NCI-H2171 (cell line): ENCODE measurements at regions not wholly inside any gene's neighbourhood (a gene's known extent, or its start where the extent isn't known, plus 50 kb on each side); places are given as distances from the start of the nearest gene placed in this dataset.

Experiments used
- DNase-seq: peaks from one replicate; lab custom pipeline; 2025; lab: John Stamatoyannopoulos, UW

GRCh38 chr1:219521325-219521724, 91.6 kb downstream of the ZC3H11B start:
- DNase-seq: no peak

GRCh38 chr1:219520241-219520640, 92.7 kb downstream of the ZC3H11B start:
- DNase-seq: no peak

- no peak for DNase-seq
Measured at GRCh38 chr1:219518907-219519248, 94.0 kb downstream of the ZC3H11B start.

GRCh38 chr1:219518168-219518906, 94.6 kb downstream of the ZC3H11B start:
- no peak for DNase-seq

GRCh38 chr1:219517031-219517430, 95.9 kb downstream of the ZC3H11B start:
- no peak for DNase-seq

- DNase-seq: no peak
Measured at GRCh38 chr1:219514728-219515127, 98.2 kb downstream of the ZC3H11B start.

GRCh38 chr1:219507437-219507836, 105.5 kb downstream of the ZC3H11B start:
- no peak for DNase-seq

- no peak for DNase-seq
Measured at GRCh38 chr1:219506936-219507335, 106.0 kb downstream of the ZC3H11B start.

GRCh38 chr1:219506473-219506899, 106.4 kb downstream of the ZC3H11B start:
- no peak for DNase-seq

- no peak for DNase-seq
Measured at GRCh38 chr1:219505886-219506285, 107.0 kb downstream of the ZC3H11B start.

GRCh38 chr1:219503604-219504003, 109.3 kb downstream of the ZC3H11B start:
- no peak for DNase-seq

GRCh38 chr1:219500327-219500897, 112.5 kb downstream of the ZC3H11B start:
- DNase-seq: no peak

- DNase-seq: no peak
Measured at GRCh38 chr1:219498666-219499065, 114.2 kb downstream of the ZC3H11B start.

- DNase-seq: no peak
Measured at GRCh38 chr1:219495737-219496408, 117.0 kb downstream of the ZC3H11B start.

GRCh38 chr1:219492717-219493116, 120.2 kb downstream of the ZC3H11B start:
- DNase-seq: no peak

- DNase-seq: no peak
Measured at GRCh38 chr1:219490566-219490965, 122.3 kb downstream of the ZC3H11B start.

GRCh38 chr1:219489636-219490035, 123.3 kb downstream of the ZC3H11B start:
- no peak for DNase-seq

GRCh38 chr1:219488275-219488674, 124.6 kb downstream of the ZC3H11B start:
- no peak for DNase-seq

GRCh38 chr1:219483530-219483929, 129.4 kb downstream of the ZC3H11B start:
- no peak for DNase-seq

- DNase-seq: no peak
Measured at GRCh38 chr1:219480011-219480410, 132.9 kb downstream of the ZC3H11B start.

- no peak for DNase-seq
Measured at GRCh38 chr1:219478811-219479210, 134.1 kb downstream of the ZC3H11B start.

GRCh38 chr1:219477861-219478260, 135.0 kb downstream of the ZC3H11B start:
- no peak for DNase-seq

GRCh38 chr1:219476716-219477115, 136.2 kb downstream of the ZC3H11B start:
- no peak for DNase-seq
